GM10266 (cell line): ENCODE measurements at regions not wholly inside any gene's neighbourhood (a gene's known extent, or its start where the extent isn't known, plus 50 kb on each side); places are given as distances from the start of the nearest gene placed in this dataset.

Experiments used
- DNase-seq: peaks from one replicate; pipeline ENCODE4 v3.0.0; 2012; ENCODE audit errors: extremely low spot score
- CTCF ChIP-seq: IDR thresholded peaks from 2 replicates; pipeline ENCODE4 v1.5.1; 2012; ENCODE audit warnings: mild to moderate bottlenecking, low read depth; ENCODE audit not compliant: control insufficient read depth, insufficient read depth; ENCODE audit errors: missing control alignments

GRCh38 chr10:111488668-111489067 is 411.8 kb downstream of the ADRA2A start:
- no peak for TF ChIP-seq CTCF
- no peak for DNase-seq

- DNase-seq: no peak
- TF ChIP-seq CTCF: no peak
Observed at GRCh38 chr10:111491154-111491553, 414.3 kb downstream of the ADRA2A start.

GRCh38 chr10:111493024-111493625 is 416.3 kb downstream of the ADRA2A start:
- TF ChIP-seq CTCF: no peak
- no peak for DNase-seq

- DNase-seq: no peak
- TF ChIP-seq CTCF: no peak
Observed at GRCh38 chr10:111498560-111498959, 421.7 kb downstream of the ADRA2A start.

- no peak for TF ChIP-seq CTCF
- no peak for DNase-seq
Observed at GRCh38 chr10:111504376-111504775, 427.5 kb downstream of the ADRA2A start.

- TF ChIP-seq CTCF: no peak
- DNase-seq: no peak
Observed at GRCh38 chr10:111506266-111507034, 429.6 kb downstream of the ADRA2A start.

GRCh38 chr10:111511751-111512150 is 434.9 kb downstream of the ADRA2A start:
- no peak for TF ChIP-seq CTCF
- DNase-seq: no peak
